Mesothelial cell of epicardium (in vitro differentiated cells): ENCODE measurements at regions not wholly inside any gene's neighbourhood (a gene's known extent, or its start where the extent isn't known, plus 50 kb on each side); places are given as distances from the start of the nearest gene placed in this dataset.
"Not testable (repeated sequence)": the region's sequence is repeated elsewhere in the genome, so short reads cannot be mapped to it uniquely, and the experiment has no call there.

Experiments
- DNase-seq, 2 experiments: peaks; one replicate each; pipeline ENCODE4 v3.0.0; 2021; ENCODE audit warnings: low spot score in 2 of 2; ENCODE audit not compliant: unreplicated experiment in 2 of 2
- H3K27ac Mint-ChIP-seq: 2 replicates; pipeline ENCODE4 v1.8.0; 2021; ENCODE audit warnings: mixed read lengths
- H3K27me3 Mint-ChIP-seq: 2 replicates; pipeline ENCODE4 v1.8.0; 2021; ENCODE audit warnings: low read depth, mixed read lengths
- H3K36me3 Mint-ChIP-seq: 2 replicates; pipeline ENCODE4 v1.8.0; 2021; ENCODE audit warnings: mixed read lengths
- H3K4me1 Mint-ChIP-seq: 2 replicates; pipeline ENCODE4 v1.8.0; 2021; ENCODE audit warnings: mixed read lengths
- H3K4me3 Mint-ChIP-seq: 2 replicates; pipeline ENCODE4 v1.8.0; 2021; ENCODE audit warnings: mild to moderate bottlenecking, moderate library complexity, mixed read lengths
- H3K9me3 Mint-ChIP-seq: 2 replicates; pipeline ENCODE4 v1.8.0; 2021; ENCODE audit warnings: mixed read lengths
- CTCF ChIP-seq: fragments of 200-600 bp; sonication (generic); IDR thresholded peaks from one replicate; pipeline ENCODE4 v1.5.0; 2021; ENCODE audit warnings: antibody characterized with exemption; ENCODE audit not compliant: unreplicated experiment

DNA sequence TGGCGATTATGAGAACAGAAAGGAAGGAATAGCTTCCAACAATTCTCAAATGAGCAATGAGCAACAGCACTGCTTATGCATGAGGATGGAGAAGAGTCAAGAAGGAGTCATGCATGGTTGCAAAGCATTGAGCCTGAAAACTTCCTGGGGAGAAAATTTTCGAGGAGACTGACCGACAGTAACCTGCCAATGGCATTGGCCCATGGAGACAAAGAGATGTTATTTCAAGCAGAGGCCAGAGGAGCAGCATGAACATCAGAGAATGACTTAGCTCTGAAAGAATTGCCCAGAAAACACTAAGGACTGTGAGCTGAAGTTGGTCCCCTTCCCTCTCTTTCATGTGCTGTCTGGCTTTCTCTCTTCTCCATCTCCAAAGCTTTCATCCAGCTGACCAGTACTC lies 343.4 kb downstream of the ADAMTS20 start:
- Mint-ChIP-seq H3K9me3 (peaks cover 30% of the 10 kb centered on the region), H3K4me1 (peaks cover 31% of the 10 kb centered on the region), H3K27ac (no peak overlapping the region), H3K27me3 (no peaks in the 10 kb centered on the region), H3K36me3 (peaks cover 5% of the 10 kb centered on the region), H3K4me3 (no peak overlapping the region)
- TF ChIP-seq CTCF, result no peak
- DNase-seq, result no peak

DNA sequence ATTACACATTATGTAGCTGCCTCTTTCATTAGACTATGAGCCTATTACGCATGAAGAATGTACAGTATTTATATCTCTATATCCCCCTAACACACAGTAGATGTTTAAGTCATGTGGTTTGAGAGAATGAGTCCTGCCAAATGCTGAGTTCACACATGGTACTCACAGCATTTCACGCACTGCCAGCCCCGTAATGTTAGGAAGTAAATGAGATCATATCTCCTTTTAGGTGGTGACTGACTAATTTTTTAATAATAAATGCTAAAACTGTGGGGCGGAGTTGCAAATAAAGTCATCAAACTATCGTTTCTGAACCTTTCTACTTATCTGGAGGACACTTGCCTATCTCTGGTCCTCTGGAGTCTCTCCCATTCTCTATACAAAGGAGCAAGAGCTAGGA lies 343.8 kb downstream of the ADAMTS20 start:
- Mint-ChIP-seq H3K27me3 (no peaks in the 10 kb centered on the region), H3K9me3 (peaks cover 33% of the 10 kb centered on the region), H3K4me3 (no peak overlapping the region), H3K4me1 (peaks cover 29% of the 10 kb centered on the region), H3K36me3 (peaks cover 5% of the 10 kb centered on the region), H3K27ac (no peak overlapping the region)
- no peak for DNase-seq
- TF ChIP-seq CTCF, result no peak

DNA sequence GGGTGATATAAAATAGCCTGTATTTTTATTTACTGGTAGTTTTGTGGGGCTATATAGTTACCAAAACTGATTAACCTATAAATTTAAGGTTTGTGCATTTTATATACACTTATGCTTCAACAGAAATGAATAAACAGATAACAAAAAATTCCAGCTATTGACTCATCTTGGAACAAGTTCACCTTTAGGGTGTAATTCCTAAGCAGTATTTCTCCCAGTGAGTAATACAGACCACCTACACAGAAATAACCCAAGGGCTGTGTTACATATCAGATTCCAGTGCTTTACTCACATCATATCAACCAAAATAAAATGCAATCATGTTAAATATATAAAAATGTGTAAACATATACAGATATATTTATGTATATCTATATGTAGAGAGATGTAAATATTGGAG lies 345.6 kb downstream of the ADAMTS20 start:
- Mint-ChIP-seq H3K36me3 (peaks cover 8% of the 10 kb centered on the region), H3K27me3 (no peaks in the 10 kb centered on the region), H3K4me1 (peaks cover 17% of the 10 kb centered on the region), H3K9me3 (peaks cover 42% of the 10 kb centered on the region), H3K4me3 (no peak overlapping the region), H3K27ac (no peak overlapping the region)
- DNase-seq, result no peak
- TF ChIP-seq CTCF, result no peak

DNA sequence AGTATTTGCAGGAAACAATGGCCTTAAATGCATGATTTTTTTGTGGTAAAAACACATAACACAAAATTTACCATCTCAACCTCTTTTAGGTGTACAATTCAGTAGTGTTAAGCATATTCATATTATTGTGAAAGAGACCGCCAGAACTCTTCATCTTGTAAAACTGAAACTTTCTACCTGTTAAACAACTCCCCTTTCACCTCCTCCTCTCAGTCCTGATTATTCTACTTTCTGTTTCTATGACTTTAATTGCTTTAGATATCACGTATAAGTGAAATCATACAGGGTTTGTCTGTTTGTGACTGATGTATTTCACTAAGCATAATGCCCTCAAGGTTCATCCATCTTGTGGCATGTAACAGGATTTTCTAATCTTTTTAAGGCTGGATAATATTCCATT lies 353.4 kb downstream of the ADAMTS20 start:
- no peak for TF ChIP-seq CTCF
- H3K4me3 Mint-ChIP-seq, result no peak overlapping the region
- DNase-seq, result no peak
- no peak overlapping the region for H3K27ac Mint-ChIP-seq
- H3K27me3 Mint-ChIP-seq, result no peaks in the 10 kb centered on the region
- H3K4me1 Mint-ChIP-seq, result no peaks in the 10 kb centered on the region
- H3K9me3 Mint-ChIP-seq, result peaks cover 26% of the 10 kb centered on the region
- H3K36me3 Mint-ChIP-seq, result peaks cover 3% of the 10 kb centered on the region

GRCh38 chr12:43196268-43196907 lies 355.6 kb downstream of the ADAMTS20 start:
- DNase-seq, result no peak
- H3K9me3 Mint-ChIP-seq, result peaks cover 29% of the 10 kb centered on the region
- H3K27me3 Mint-ChIP-seq, result no peaks in the 10 kb centered on the region
- no peaks in the 10 kb centered on the region for H3K36me3 Mint-ChIP-seq
- H3K4me3 Mint-ChIP-seq, result no peak overlapping the region
- H3K4me1 Mint-ChIP-seq, result no peaks in the 10 kb centered on the region
- peak overlapping the region; percentile 13 for H3K27ac Mint-ChIP-seq
- TF ChIP-seq CTCF, result no peak

DNA sequence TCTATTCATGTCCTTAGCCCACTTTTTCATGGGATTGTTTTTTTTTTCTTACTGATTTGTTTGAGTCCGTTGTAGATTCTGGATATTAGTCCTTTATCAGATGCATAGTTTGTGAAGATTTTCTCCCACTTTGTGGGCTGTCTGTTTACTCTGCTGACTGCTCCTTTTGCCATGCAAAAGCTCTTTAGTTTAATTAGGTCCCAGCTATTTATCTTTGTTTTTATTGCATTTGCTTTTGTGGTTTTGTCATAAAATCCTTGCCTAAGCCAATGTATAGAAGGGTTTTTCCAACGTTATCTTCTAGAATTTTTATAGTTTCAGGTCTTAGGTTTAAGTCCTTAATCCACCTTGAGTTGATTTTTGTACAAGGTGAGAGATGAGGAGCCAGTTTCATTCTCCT lies 358.9 kb downstream of the ADAMTS20 start:
- not testable (repeated sequence) for H3K4me3 Mint-ChIP-seq
- H3K9me3 Mint-ChIP-seq, result peaks cover 35% of the 10 kb centered on the region

GRCh38 chr12:43192442-43192841 lies 359.6 kb downstream of the ADAMTS20 start:
- not testable (repeated sequence) for DNase-seq, H3K36me3 Mint-ChIP-seq, H3K27me3 Mint-ChIP-seq, H3K4me3 Mint-ChIP-seq, H3K27ac Mint-ChIP-seq, H3K4me1 Mint-ChIP-seq
- H3K9me3 Mint-ChIP-seq, result peaks cover 38% of the 10 kb centered on the region

More for the DNA sequence above, 358.9 kb downstream of the ADAMTS20 start:
- H3K27me3 Mint-ChIP-seq, H3K4me1 Mint-ChIP-seq, H3K36me3 Mint-ChIP-seq, DNase-seq: not testable (repeated sequence)
- peak overlapping the region; percentile 50 for H3K27ac Mint-ChIP-seq
